Spleen (tissue), 11 donors: ENCODE measurements at regions not wholly inside any gene's neighbourhood (a gene's known extent, or its start where the extent isn't known, plus 50 kb on each side); places are given as distances from the start of the nearest gene placed in this dataset.

Experiments
- DNase-seq: peaks from one replicate; pipeline ENCODE4 v3.0.0-alpha.2; 2020
- H3K27ac ChIP-seq, 8 donors: fragments of 200-600 bp; sonication (generic) in 7 of 8; 1 replicate in 4 of 8; 2 replicates in 4 of 8; pipeline versions ENCODE4 v1.5.0 to v1.8.0; 2016 to 2021; ENCODE audit warnings: inconsistent platforms in 4 of 8, mild to moderate bottlenecking in 4 of 8, moderate library complexity in 1 of 8
- H3K27me3 ChIP-seq, 7 donors: fragments of 200-600 bp; sonication (generic) in 6 of 7; replicated peaks in 1 of 7; 1 replicate in 4 of 7; 2 replicates in 3 of 7; pipeline versions ENCODE4 v1.5.0 to v1.8.0; 2016 to 2021; ENCODE audit warnings: inconsistent platforms in 3 of 7, mild to moderate bottlenecking in 1 of 7
- H3K36me3 ChIP-seq, 6 donors: fragments of 200-600 bp; sonication (generic) in 5 of 6; 1 replicate in 4 of 6; 2 replicates in 2 of 6; pipeline versions ENCODE4 v1.5.0 to v1.8.0; 2016 to 2021; ENCODE audit warnings: inconsistent platforms in 2 of 6
- H3K4me1 ChIP-seq, 6 donors: fragments of 200-600 bp; sonication (generic) in 5 of 6; 1 replicate in 3 of 6; 2 replicates in 3 of 6; pipeline versions ENCODE4 v1.5.0 to v1.8.0; 2016 to 2021; ENCODE audit warnings: inconsistent platforms in 3 of 6
- H3K4me3 ChIP-seq, 8 donors: fragments of 200-600 bp; sonication (generic) in 7 of 8; 1 replicate in 4 of 8; 2 replicates in 4 of 8; pipeline versions ENCODE4 v1.5.0 to v1.8.0; 2016 to 2021; ENCODE audit warnings: inconsistent platforms in 4 of 8, mild to moderate bottlenecking in 4 of 8, moderate library complexity in 2 of 8
- H3K9me3 ChIP-seq, 8 donors: fragments of 200-600 bp; sonication (generic) in 7 of 8; 1 replicate in 4 of 8; 2 replicates in 4 of 8; pipeline versions ENCODE4 v1.5.0 to v1.8.0; 2016 to 2021; ENCODE audit warnings: inconsistent platforms in 4 of 8
- POLR2A ChIP-seq, 3 donors: fragments of 450-650 bp; IDR thresholded peaks; one replicate each; pipeline ENCODE4 v1.5.1; 2017; ENCODE audit warnings: antibody characterized with exemption in 3 of 3, mild to moderate bottlenecking in 1 of 3
- POLR2AphosphoS5 ChIP-seq, 3 donors: sonication (generic); formaldehyde crosslinking; IDR thresholded peaks; one replicate each; pipeline ENCODE4 v1.5.1; 2017; ENCODE audit warnings: antibody characterized with exemption in 3 of 3
- WGBS, 5 donors: extraction: QIAGEN DNeasy Blood & Tissue Kit in 3 of 5; methylation state at CpG; one replicate each; pipeline versions ENCODE4 v1.1.5 to v1.1.7; 2013 to 2018; 5-methylcytosine and 5-hydroxymethylcytosine counted together
- intact Hi-C: fragments of 100-400 bp; cut with DNase I; formaldehyde crosslinking; loops from one replicate; pipeline ENCODE4 v1.15.0; 2023; ENCODE audit warnings: low total_unique reads
- TF ChIP-seq, protein P1 (sequence below), 11 experiments: fragments of 200-600 bp in 7 of 11; fragments of 450-650 bp in 4 of 11; sonication (generic) in 4 of 11; IDR thresholded peaks in 8 of 11; conservative IDR thresholded peaks in 3 of 11; 1 replicate in 7 of 11; 2 replicates in 4 of 11; pipeline versions ENCODE4 v1.4.0 to v1.8.0; 2016 to 2021; ENCODE audit warnings: antibody characterized with exemption in 11 of 11, inconsistent platforms in 4 of 11, mild to moderate bottlenecking in 1 of 11
- donor health status: healthy with polysubstance abuse.
- donor health status: DM: no; HTN: no; CAD: no; lungs with moderate emphysema.
- donor health status: DM: no; HTN: no; CAD: no.
- donor health status: Bipolar disorder and iron deficiency.
- donor health status: healthy.
- donor health status: DM: no; HTN: no; CAD: no.
- donor health status: DM: yes; HTN: yes; CAD: no.

DNA sequence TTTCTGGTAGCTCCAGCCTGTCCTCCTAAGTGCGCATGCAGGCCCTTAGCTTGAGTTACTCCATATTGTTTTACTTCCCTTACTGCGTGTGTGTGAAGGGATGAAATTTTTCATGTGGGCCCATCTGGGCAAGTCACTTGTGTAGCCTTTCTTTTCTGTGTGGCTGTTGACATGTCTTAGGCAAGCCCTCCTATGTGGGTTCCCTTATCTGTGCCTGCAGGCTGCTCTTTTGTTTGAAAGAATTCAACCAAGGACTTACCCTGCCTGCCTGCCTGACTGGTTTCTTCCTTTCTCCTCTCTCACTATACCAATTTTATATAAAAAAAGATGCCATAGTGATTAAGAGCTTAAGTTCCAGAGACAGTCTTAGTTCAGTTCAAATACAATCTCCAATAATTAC lies 249.3 kb downstream of the ATG4C start:
- TF ChIP-seq, protein P1, sequence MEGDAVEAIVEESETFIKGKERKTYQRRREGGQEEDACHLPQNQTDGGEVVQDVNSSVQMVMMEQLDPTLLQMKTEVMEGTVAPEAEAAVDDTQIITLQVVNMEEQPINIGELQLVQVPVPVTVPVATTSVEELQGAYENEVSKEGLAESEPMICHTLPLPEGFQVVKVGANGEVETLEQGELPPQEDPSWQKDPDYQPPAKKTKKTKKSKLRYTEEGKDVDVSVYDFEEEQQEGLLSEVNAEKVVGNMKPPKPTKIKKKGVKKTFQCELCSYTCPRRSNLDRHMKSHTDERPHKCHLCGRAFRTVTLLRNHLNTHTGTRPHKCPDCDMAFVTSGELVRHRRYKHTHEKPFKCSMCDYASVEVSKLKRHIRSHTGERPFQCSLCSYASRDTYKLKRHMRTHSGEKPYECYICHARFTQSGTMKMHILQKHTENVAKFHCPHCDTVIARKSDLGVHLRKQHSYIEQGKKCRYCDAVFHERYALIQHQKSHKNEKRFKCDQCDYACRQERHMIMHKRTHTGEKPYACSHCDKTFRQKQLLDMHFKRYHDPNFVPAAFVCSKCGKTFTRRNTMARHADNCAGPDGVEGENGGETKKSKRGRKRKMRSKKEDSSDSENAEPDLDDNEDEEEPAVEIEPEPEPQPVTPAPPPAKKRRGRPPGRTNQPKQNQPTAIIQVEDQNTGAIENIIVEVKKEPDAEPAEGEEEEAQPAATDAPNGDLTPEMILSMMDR (IDR thresholded peaks at IDR 0.05 in 8 of 11, conservative IDR thresholded peaks at IDR 0.05 in 3 of 11): no peak
- TF ChIP-seq POLR2AphosphoS5 (IDR thresholded peaks at IDR 0.05): no peak
- TF ChIP-seq POLR2A (IDR thresholded peaks at IDR 0.05): no peak
- Histone ChIP-seq H3K4me3 (no peak overlapping the region), H3K36me3 (no peaks in the 10 kb centered on the region), H3K4me1 (no peaks in the 10 kb centered on the region), H3K27ac (no peak overlapping the region), H3K27me3 (peaks cover 0 to 7% (median 0%) of the 10 kb centered on the region in 7 donors), H3K9me3 (peaks cover 0 to 10% (median 3%) of the 10 kb centered on the region in 8 donors)
- no peak for DNase-seq
- 67 to 93% (median 91%) methylated on average over 2 of the region's 2 CpGs for WGBS, 5 donors
- intact Hi-C loops: no loop called here

GRCh38 chr1:63034256-63034655 lies 250.3 kb downstream of the ATG4C start:
- H3K27ac ChIP-seq: no peak overlapping the region
- TF ChIP-seq, protein P1 (IDR thresholded peaks at IDR 0.05 in 8 of 11, conservative IDR thresholded peaks at IDR 0.05 in 3 of 11): no peak
- TF ChIP-seq POLR2AphosphoS5 (IDR thresholded peaks at IDR 0.05) (no peak), POLR2A (IDR thresholded peaks at IDR 0.05) (no peak)
- no peaks in the 10 kb centered on the region for H3K4me1 ChIP-seq
- DNase-seq: no peak
- no peaks in the 10 kb centered on the region for H3K27me3 ChIP-seq
- peaks cover 0 to 7% (median 2%) of the 10 kb centered on the region in 8 donors for H3K9me3 ChIP-seq
- H3K4me3 ChIP-seq: no peak overlapping the region
- H3K36me3 ChIP-seq: no peaks in the 10 kb centered on the region
- intact Hi-C loops: no loop called here

GRCh38 chr1:63038586-63038985 lies 254.7 kb downstream of the ATG4C start:
- intact Hi-C loops: no loop called here
- Histone ChIP-seq H3K36me3 (no peaks in the 10 kb centered on the region), H3K27me3 (no peaks in the 10 kb centered on the region), H3K4me1 (no peaks in the 10 kb centered on the region), H3K4me3 (no peak overlapping the region), H3K9me3 (no peaks in the 10 kb centered on the region), H3K27ac (no peak overlapping the region)
- DNase-seq: no peak
- 86 to 90% (median 89%) methylated on average over 5 of the region's 5 CpGs for WGBS, 5 donors
- TF ChIP-seq POLR2AphosphoS5 (IDR thresholded peaks at IDR 0.05) (no peak), POLR2A (IDR thresholded peaks at IDR 0.05) (no peak)
- TF ChIP-seq, protein P1 (IDR thresholded peaks at IDR 0.05 in 8 of 11, conservative IDR thresholded peaks at IDR 0.05 in 3 of 11): no peak

DNA sequence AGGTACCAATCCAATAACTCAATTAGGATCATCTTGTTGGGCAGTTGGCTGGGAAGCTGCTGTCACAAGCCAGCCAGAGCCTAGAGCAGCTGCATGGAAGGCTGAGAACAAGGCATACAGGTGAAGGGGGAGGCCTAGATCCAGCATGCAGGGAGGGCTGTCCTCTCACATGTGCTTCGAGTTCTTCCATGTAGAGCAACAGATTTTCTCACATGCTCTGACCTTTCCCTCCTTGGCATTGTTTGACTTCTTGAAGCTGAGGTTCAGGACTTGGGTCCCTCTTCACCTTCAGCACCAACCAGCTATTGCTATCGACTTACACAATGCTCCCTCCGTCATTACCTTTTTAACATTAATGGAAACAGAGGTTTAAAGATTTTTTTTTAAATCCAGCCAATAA lies 257.7 kb downstream of the ATG4C start:
- intact Hi-C loops: no loop called here
- H3K27ac ChIP-seq: no peak overlapping the region
- no peak for TF ChIP-seq POLR2A (IDR thresholded peaks at IDR 0.05)
- TF ChIP-seq, protein P1 (IDR thresholded peaks at IDR 0.05 in 8 of 11, conservative IDR thresholded peaks at IDR 0.05 in 3 of 11): no peak
- no peak for TF ChIP-seq POLR2AphosphoS5 (IDR thresholded peaks at IDR 0.05)
- H3K27me3 ChIP-seq: no peaks in the 10 kb centered on the region
- H3K36me3 ChIP-seq: no peaks in the 10 kb centered on the region
- DNase-seq: no peak
- H3K4me1 ChIP-seq: no peaks in the 10 kb centered on the region
- H3K9me3 ChIP-seq: no peaks in the 10 kb centered on the region
- no peak overlapping the region for H3K4me3 ChIP-seq
- WGBS, 5 donors: 67 to 89% (median 78%) methylated on average over 3 of the region's 3 CpGs
